HEK293 (cell line): ENCODE measurements at regions not wholly inside any gene's neighbourhood (a gene's known extent, or its start where the extent isn't known, plus 50 kb on each side); places are given as distances from the start of the nearest gene placed in this dataset.

Experiments used
- AEBP2 ChIP-seq: fragments of 450-650 bp; formaldehyde crosslinking; IDR thresholded peaks from 2 replicates; pipeline ENCODE4 v1.5.1; 2016; ENCODE audit warnings: missing biosample characterization, missing genetic modification characterization, borderline replicate concordance
- CTCF ChIP-seq: fragments of 450-650 bp; formaldehyde crosslinking; IDR thresholded peaks from 2 replicates; pipeline ENCODE4 v1.5.1; 2016; ENCODE audit warnings: missing biosample characterization, missing genetic modification characterization
- HOXA7 ChIP-seq: sonication (generic); formaldehyde crosslinking; IDR thresholded peaks from 2 replicates; pipeline ENCODE4 v1.8.1; 2022; ENCODE audit warnings: missing genetic modification reagents, borderline replicate concordance
- IKZF3 ChIP-seq: fragments of 450-650 bp; IDR thresholded peaks from 2 replicates; pipeline ENCODE4 v1.5.0; 2018; ENCODE audit warnings: missing biosample characterization, mild to moderate bottlenecking, missing genetic modification characterization, moderate library complexity
- PRDM4 ChIP-seq: fragments of 450-650 bp; formaldehyde crosslinking; IDR thresholded peaks from 2 replicates; pipeline ENCODE4 v1.5.1; 2017; ENCODE audit warnings: missing biosample characterization, missing genetic modification characterization
- ZNF155 ChIP-seq: fragments of 450-650 bp; formaldehyde crosslinking; IDR thresholded peaks from 2 replicates; pipeline ENCODE4 v1.5.1; 2016; ENCODE audit warnings: missing biosample characterization, missing genetic modification characterization
- ZNF449 ChIP-seq: fragments of 450-650 bp; formaldehyde crosslinking; IDR thresholded peaks from 2 replicates; pipeline ENCODE4 v1.5.1; 2017; ENCODE audit warnings: missing biosample characterization, mild to moderate bottlenecking, missing genetic modification characterization, moderate library complexity
- ZNF621 ChIP-seq: fragments of 450-650 bp; formaldehyde crosslinking; IDR thresholded peaks from 2 replicates; pipeline ENCODE4 v1.5.1; 2017; ENCODE audit warnings: missing biosample characterization, missing genetic modification characterization
- ZNF654 ChIP-seq: fragments of 450-650 bp; formaldehyde crosslinking; IDR thresholded peaks from 2 replicates; pipeline ENCODE4 v1.5.1; 2016; ENCODE audit warnings: low read depth, missing biosample characterization, missing genetic modification characterization
- ZNF660 ChIP-seq: fragments of 450-650 bp; IDR thresholded peaks from 2 replicates; pipeline ENCODE4 v1.5.1; 2018; ENCODE audit warnings: missing biosample characterization, mild to moderate bottlenecking, missing genetic modification characterization
- ZXDB ChIP-seq: fragments of 450-650 bp; formaldehyde crosslinking; IDR thresholded peaks from 2 replicates; pipeline ENCODE4 v1.5.1; 2016; ENCODE audit warnings: missing biosample characterization, missing genetic modification characterization
- TF ChIP-seq, protein P1 (sequence below): fragments of 450-650 bp; formaldehyde crosslinking; conservative IDR thresholded peaks from 2 replicates; pipeline ENCODE4 v1.5.1; 2016; ENCODE audit warnings: low read depth, missing biosample characterization, missing genetic modification characterization
- TF ChIP-seq, protein P2 (sequence below): fragments of 450-650 bp; formaldehyde crosslinking; IDR thresholded peaks from 2 replicates; pipeline ENCODE4 v1.5.1; 2016; ENCODE audit warnings: missing biosample characterization, missing genetic modification characterization, low read depth
- TF ChIP-seq, protein P3 (sequence below): fragments of 450-650 bp; formaldehyde crosslinking; IDR thresholded peaks from 2 replicates; pipeline ENCODE4 v1.5.1; 2016; ENCODE audit warnings: missing biosample characterization, missing genetic modification characterization

DNA sequence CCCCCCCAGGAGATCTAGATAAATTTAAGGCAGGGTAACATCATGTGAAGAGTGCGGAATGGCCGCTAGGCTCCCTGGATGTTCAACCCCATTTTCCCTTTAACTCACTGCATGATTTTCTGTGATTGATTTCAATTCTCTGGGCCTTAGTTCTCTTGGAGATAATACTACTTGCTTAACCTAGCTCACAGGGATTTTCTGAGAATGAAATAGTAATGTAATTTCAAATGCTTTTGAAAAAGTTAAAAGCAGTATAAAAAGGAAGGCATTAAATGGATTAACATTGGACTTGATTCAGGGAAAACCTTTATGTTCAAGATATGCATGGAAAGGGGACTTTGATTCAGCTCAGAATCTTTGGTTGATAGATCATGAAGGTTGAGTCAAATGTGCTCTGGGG, 90.9 kb downstream of the KIF4B start:
- TF ChIP-seq, protein P1, sequence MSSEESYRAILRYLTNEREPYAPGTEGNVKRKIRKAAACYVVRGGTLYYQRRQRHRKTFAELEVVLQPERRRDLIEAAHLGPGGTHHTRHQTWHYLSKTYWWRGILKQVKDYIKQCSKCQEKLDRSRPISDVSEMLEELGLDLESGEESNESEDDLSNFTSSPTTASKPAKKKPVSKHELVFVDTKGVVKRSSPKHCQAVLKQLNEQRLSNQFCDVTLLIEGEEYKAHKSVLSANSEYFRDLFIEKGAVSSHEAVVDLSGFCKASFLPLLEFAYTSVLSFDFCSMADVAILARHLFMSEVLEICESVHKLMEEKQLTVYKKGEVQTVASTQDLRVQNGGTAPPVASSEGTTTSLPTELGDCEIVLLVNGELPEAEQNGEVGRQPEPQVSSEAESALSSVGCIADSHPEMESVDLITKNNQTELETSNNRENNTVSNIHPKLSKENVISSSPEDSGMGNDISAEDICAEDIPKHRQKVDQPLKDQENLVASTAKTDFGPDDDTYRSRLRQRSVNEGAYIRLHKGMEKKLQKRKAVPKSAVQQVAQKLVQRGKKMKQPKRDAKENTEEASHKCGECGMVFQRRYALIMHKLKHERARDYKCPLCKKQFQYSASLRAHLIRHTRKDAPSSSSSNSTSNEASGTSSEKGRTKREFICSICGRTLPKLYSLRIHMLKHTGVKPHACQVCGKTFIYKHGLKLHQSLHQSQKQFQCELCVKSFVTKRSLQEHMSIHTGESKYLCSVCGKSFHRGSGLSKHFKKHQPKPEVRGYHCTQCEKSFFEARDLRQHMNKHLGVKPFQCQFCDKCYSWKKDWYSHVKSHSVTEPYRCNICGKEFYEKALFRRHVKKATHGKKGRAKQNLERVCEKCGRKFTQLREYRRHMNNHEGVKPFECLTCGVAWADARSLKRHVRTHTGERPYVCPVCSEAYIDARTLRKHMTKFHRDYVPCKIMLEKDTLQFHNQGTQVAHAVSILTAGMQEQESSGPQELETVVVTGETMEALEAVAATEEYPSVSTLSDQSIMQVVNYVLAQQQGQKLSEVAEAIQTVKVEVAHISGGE (tag by site-specific recombination): no peak
- TF ChIP-seq ZNF660 (no peak), ZXDB (tag by site-specific recombination) (no peak), ZNF155 (no peak), ZNF621 (tag by site-specific recombination) (no peak), PRDM4 (no peak), ZNF449 (tag by site-specific recombination) (no peak), CTCF (tag by site-specific recombination) (no peak), ZNF654 (tag by site-specific recombination) (no peak), AEBP2 (tag by site-specific recombination) (no peak), IKZF3 (tag by site-specific recombination) (no peak), HOXA7 (CRISPR knock-in tag) (no peak)
- TF ChIP-seq, protein P2, sequence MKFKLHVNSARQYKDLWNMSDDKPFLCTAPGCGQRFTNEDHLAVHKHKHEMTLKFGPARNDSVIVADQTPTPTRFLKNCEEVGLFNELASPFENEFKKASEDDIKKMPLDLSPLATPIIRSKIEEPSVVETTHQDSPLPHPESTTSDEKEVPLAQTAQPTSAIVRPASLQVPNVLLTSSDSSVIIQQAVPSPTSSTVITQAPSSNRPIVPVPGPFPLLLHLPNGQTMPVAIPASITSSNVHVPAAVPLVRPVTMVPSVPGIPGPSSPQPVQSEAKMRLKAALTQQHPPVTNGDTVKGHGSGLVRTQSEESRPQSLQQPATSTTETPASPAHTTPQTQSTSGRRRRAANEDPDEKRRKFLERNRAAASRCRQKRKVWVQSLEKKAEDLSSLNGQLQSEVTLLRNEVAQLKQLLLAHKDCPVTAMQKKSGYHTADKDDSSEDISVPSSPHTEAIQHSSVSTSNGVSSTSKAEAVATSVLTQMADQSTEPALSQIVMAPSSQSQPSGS (tag by site-specific recombination): no peak
- TF ChIP-seq, protein P3, sequence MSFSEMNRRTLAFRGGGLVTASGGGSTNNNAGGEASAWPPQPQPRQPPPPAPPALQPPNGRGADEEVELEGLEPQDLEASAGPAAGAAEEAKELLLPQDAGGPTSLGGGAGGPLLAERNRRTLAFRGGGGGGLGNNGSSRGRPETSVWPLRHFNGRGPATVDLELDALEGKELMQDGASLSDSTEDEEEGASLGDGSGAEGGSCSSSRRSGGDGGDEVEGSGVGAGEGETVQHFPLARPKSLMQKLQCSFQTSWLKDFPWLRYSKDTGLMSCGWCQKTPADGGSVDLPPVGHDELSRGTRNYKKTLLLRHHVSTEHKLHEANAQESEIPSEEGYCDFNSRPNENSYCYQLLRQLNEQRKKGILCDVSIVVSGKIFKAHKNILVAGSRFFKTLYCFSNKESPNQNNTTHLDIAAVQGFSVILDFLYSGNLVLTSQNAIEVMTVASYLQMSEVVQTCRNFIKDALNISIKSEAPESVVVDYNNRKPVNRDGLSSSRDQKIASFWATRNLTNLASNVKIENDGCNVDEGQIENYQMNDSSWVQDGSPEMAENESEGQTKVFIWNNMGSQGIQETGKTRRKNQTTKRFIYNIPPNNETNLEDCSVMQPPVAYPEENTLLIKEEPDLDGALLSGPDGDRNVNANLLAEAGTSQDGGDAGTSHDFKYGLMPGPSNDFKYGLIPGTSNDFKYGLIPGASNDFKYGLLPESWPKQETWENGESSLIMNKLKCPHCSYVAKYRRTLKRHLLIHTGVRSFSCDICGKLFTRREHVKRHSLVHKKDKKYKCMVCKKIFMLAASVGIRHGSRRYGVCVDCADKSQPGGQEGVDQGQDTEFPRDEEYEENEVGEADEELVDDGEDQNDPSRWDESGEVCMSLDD (tag by site-specific recombination): no peak
